GM21390 (cell line): ENCODE measurements at regions not wholly inside any gene's neighbourhood (a gene's known extent, or its start where the extent isn't known, plus 50 kb on each side); places are given as distances from the start of the nearest gene placed in this dataset.
"Not testable (repeated sequence)": the region's sequence is repeated elsewhere in the genome, so short reads cannot be mapped to it uniquely, and the experiment has no call there.

Experiments
- ATAC-seq: cut with Tn5 transposase; IDR thresholded peaks from one replicate; pipeline ENCODE4 v1.9.1; 2021; ENCODE audit not compliant: unreplicated experiment

DNA sequence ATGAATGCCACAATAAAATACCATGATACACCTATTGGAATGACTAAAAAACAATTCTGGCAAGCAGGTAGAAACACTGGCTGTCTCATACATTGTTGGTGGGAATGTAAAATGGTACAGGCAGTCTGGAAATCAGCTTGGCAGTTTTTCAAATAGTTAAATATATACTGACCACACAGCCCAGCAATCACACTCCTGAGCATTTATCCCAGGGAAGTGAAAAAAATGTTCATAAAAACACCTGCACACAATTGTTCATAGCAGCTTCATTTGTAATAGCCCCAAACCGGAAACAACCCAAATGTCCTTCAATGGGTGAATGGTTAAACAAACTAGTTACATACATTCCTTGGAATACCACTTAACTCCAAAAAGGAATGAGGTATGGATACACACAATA, 137.2 kb downstream of the TFCP2L1 start:
- no peak for ATAC-seq

DNA sequence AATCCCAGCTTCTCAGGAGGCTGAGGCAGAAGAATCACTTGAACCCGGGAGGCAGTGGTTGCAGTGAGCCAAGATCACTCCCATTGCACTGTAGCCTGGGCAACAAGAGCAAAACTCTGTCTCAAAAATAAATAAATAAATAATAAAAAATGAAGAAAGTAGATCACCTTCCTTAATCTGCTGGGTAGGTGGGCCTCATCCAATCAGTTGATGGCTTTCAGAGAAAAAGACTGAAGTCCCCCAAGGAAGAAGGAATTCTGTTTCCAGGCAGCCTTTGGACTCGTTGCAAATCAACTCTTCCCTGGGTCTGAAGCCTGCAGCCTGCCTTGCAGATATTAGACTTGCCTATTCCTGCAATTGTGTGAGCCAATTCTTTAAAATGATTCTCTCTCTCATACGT, 136.5 kb downstream of the TFCP2L1 start:
- no peak for ATAC-seq

- ATAC-seq = no peak
Measured at GRCh38 chr2:121149384-121149783, 135.6 kb downstream of the TFCP2L1 start.

DNA sequence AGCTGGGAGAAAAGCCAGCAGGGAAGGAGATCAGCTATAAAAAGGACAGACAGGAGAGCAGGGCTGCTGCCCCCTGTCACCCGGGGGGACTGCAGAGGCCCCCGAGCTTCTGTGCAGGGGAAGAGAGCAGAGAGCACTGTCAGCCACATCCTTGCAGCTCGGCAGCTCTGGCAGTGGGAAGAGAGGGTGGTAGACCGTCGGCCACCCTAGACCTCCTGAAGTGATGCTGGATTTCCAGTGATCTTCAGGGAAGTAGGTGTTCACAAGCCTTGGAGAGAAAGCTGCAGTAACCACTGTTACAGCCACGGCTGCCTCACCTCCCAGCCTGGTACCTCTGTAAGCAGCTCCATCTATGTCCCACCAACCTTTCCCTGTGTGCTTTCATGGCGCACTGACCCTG, 134.9 kb downstream of the TFCP2L1 start:
- no peak for ATAC-seq

DNA sequence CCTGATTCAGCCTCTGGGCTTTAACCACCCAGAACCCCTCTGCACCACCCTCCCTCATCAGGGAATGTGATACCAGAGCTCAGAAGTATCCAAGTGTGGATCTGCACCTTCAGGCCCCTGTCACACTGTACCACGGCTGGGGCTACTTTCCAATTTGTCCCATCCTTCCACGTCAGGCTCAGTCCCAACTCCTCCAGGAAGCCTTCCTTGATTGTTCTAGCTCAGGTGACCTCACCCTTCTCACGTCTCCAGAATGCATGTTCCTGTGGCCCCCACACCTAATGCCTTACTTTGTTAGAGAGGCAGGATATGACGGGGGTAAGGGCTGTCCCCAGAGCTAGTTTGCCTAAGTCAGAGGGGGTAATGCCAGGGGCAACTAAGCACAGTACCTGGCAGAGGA, 134.3 kb downstream of the TFCP2L1 start:
- no peak for ATAC-seq

- no peak for ATAC-seq
Measured at GRCh38 chr2:121151311-121152109, 133.5 kb downstream of the TFCP2L1 start.

- no peak for ATAC-seq
Measured at GRCh38 chr2:121152861-121153260, 132.1 kb downstream of the TFCP2L1 start.

- ATAC-seq = no peak
Measured at GRCh38 chr2:121153516-121153915, 131.5 kb downstream of the TFCP2L1 start.

GRCh38 chr2:121155502-121156056, 129.4 kb downstream of the TFCP2L1 start:
- no peak for ATAC-seq

GRCh38 chr2:121157481-121157880, 127.5 kb downstream of the TFCP2L1 start:
- not testable (repeated sequence) for ATAC-seq

DNA sequence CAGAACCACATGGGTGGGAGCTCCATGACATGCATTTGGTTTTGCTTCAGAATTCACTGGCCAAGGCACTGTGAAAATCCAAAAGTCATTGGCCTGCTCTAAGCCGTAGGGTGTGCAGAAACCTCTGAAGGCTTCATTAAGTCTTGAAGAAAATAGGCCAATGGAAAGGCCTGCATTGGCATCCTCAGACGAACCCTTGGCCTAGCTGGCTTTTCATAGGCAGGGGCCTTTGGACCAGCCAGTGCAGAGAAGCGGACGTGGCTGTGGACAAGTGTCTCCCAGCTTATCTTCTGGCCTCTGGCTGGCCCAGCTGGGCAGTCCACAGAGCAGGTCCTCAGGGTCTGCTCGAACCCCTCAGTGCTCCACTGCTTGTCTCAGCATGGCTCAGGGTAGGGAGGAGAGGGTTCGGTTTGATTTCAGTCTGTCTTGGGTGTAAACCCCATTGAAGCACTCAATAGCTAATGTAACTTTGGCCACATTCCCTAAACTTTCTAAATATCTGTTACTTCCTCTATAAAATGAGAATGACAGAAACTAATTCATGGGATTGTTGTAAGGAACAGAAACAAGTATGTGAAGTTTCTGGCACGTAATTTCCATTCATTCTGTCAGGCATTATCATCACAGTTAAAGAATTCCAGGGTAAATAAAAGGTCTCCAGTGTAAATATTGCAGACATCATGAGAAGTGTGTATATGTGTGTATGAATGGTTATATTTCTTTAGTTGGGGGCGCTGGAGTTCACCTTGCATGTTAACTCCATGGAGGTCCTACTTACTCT, 125.5 kb downstream of the TFCP2L1 start:
- no peak for ATAC-seq

- no peak for ATAC-seq
Measured at GRCh38 chr2:121160366-121160765, 124.6 kb downstream of the TFCP2L1 start.

- no peak for ATAC-seq
Measured at GRCh38 chr2:121161272-121161671, 123.7 kb downstream of the TFCP2L1 start.

DNA sequence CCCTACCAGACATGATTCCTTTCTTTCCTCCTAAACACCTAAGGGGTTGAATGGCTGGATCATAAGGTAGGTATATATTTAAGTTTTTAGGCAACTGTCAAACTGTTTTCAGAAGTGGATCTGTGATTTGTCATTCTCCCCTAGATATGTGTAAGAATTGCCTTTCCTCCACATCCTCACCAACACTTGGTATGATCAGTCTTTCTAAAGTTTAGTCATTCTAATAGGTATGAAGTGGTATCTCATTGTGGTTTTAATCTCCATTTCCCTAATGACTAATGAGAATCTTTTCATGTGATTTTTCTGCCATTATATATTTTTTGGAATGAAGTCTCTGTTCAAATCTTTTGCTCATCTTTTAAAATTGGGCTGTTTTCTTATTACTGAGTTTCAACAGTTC, 122.1 kb downstream of the TFCP2L1 start:
- no peak for ATAC-seq

DNA sequence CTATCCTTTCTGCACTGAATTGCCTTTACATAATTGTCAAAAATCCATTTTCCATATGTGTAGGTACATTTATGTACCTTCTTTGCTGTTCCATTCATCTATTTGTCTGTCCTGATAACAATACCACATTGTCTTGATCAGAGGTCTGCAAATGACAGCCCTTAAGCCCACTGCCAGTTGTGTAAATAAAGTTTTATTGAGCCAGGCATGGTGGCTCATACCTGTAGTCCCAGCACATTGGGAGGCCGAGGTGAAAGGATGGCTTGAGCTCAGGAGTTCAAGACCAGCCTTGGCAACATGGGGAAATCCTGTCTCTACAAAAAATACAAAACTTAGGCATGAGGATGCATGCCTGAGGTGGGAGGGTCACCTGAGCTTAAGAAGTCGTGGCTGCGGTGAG, 121.0 kb downstream of the TFCP2L1 start:
- ATAC-seq = no peak

GRCh38 chr2:121165038-121165542, 119.9 kb downstream of the TFCP2L1 start:
- ATAC-seq = no peak
